Astrocyte (in vitro differentiated cells and primary cell): ENCODE measurements at regions not wholly inside any gene's neighbourhood (a gene's known extent, or its start where the extent isn't known, plus 50 kb on each side); places are given as distances from the start of the nearest gene placed in this dataset.

Source experiments
- DNase-seq: peaks from one replicate; pipeline ENCODE4 v3.0.0-alpha.2; 2010; ENCODE audit warnings: low read depth
- FAIRE-seq: peaks from 2 replicates; lab custom pipeline; 2011; peaks lifted over from hg19 to GRCh38; lab: Jason Lieb, UNC
- H2AFZ ChIP-seq: 2 replicates; pipeline ENCODE4 v1.6.0; 2012; ENCODE audit warnings: low read depth, low read length, inconsistent platforms
- H3K27ac ChIP-seq: 2 replicates; pipeline ENCODE4 v1.5.1; 2011; ENCODE audit warnings: low read depth, low read length, inconsistent platforms
- H3K27me3 ChIP-seq: 2 replicates; pipeline ENCODE4 v1.6.0; 2011; ENCODE audit warnings: low read length, inconsistent platforms; ENCODE audit not compliant: insufficient read depth
- H3K36me3 ChIP-seq: 2 replicates; pipeline ENCODE4 v1.5.1; 2011; ENCODE audit warnings: low read length, inconsistent platforms; ENCODE audit not compliant: insufficient read depth
- H3K4me1 ChIP-seq: 2 replicates; pipeline ENCODE4 v1.5.1; 2011; ENCODE audit warnings: low read length, inconsistent platforms; ENCODE audit not compliant: insufficient read depth
- H3K4me2 ChIP-seq: 2 replicates; pipeline ENCODE4 v1.6.0; 2012; ENCODE audit warnings: low read length, inconsistent platforms
- H3K4me3 ChIP-seq: 2 replicates; pipeline ENCODE4 v1.5.1; 2011; ENCODE audit warnings: low read depth, mild to moderate bottlenecking, low read length, inconsistent platforms; ENCODE audit not compliant: insufficient read depth
- H3K79me2 ChIP-seq: 2 replicates; pipeline ENCODE4 v1.6.0; 2012; ENCODE audit warnings: mild to moderate bottlenecking, low read length, inconsistent platforms; ENCODE audit not compliant: insufficient read depth
- H3K9ac ChIP-seq: 2 replicates; pipeline ENCODE4 v1.6.0; 2012; ENCODE audit warnings: mild to moderate bottlenecking, low read length, inconsistent platforms
- H3K9me3 ChIP-seq: 2 replicates; pipeline ENCODE4 v1.5.1; 2012; ENCODE audit warnings: low read depth, mild to moderate bottlenecking, low read length, inconsistent platforms; ENCODE audit not compliant: insufficient read depth
- H4K20me1 ChIP-seq: 2 replicates; pipeline ENCODE4 v1.6.0; 2012; ENCODE audit warnings: low read length, inconsistent platforms; ENCODE audit not compliant: insufficient read depth
- H3K27ac Mint-ChIP-seq: one replicate; pipeline ENCODE4 v1.8.0; 2021; ENCODE audit warnings: mild to moderate bottlenecking, mixed read lengths; ENCODE audit not compliant: unreplicated experiment
- H3K27me3 Mint-ChIP-seq: one replicate; pipeline ENCODE4 v1.8.0; 2021; ENCODE audit warnings: low read depth, mixed read lengths; ENCODE audit not compliant: unreplicated experiment
- H3K36me3 Mint-ChIP-seq: one replicate; pipeline ENCODE4 v1.8.0; 2021; ENCODE audit warnings: low read depth, mixed read lengths; ENCODE audit not compliant: unreplicated experiment
- H3K4me1 Mint-ChIP-seq: one replicate; pipeline ENCODE4 v1.8.0; 2021; ENCODE audit warnings: low read depth, mixed read lengths; ENCODE audit not compliant: unreplicated experiment
- H3K4me3 Mint-ChIP-seq: one replicate; pipeline ENCODE4 v1.8.0; 2021; ENCODE audit warnings: mild to moderate bottlenecking, moderate library complexity, mixed read lengths; ENCODE audit not compliant: unreplicated experiment
- H3K9me3 Mint-ChIP-seq: one replicate; pipeline ENCODE4 v1.8.0; 2021; ENCODE audit warnings: mild to moderate bottlenecking, mixed read lengths; ENCODE audit not compliant: unreplicated experiment
- EZH2 ChIP-seq: IDR thresholded peaks from 2 replicates; pipeline ENCODE4 v1.6.1; 2012; ENCODE audit warnings: mild to moderate bottlenecking, low read length, inconsistent platforms; ENCODE audit not compliant: insufficient read depth
- TF ChIP-seq, protein P1 (sequence below): IDR thresholded peaks from 2 replicates; pipeline ENCODE4 v1.5.1; 2011; ENCODE audit warnings: low read depth, mild to moderate bottlenecking, inconsistent platforms, low read length, moderate library complexity; ENCODE audit not compliant: insufficient read depth

- no peaks in the 10 kb centered on the region for H3K36me3 Mint-ChIP-seq
- Histone ChIP-seq H3K27me3 (no peaks in the 10 kb centered on the region), H3K4me3 (no peak overlapping the region), H3K79me2 (no peaks in the 10 kb centered on the region), H3K4me1 (no peaks in the 10 kb centered on the region), H3K36me3 (no peaks in the 10 kb centered on the region), H2AFZ (no peak overlapping the region), H3K9ac (no peak overlapping the region), H4K20me1 (no peaks in the 10 kb centered on the region), H3K27ac (no peak overlapping the region), H3K4me2 (no peak overlapping the region), H3K9me3 (no peaks in the 10 kb centered on the region)
- no peaks in the 10 kb centered on the region for H3K9me3 Mint-ChIP-seq
- FAIRE-seq (no peak), DNase-seq (no peak)
- no peak for TF ChIP-seq EZH2
- TF ChIP-seq, protein P1, sequence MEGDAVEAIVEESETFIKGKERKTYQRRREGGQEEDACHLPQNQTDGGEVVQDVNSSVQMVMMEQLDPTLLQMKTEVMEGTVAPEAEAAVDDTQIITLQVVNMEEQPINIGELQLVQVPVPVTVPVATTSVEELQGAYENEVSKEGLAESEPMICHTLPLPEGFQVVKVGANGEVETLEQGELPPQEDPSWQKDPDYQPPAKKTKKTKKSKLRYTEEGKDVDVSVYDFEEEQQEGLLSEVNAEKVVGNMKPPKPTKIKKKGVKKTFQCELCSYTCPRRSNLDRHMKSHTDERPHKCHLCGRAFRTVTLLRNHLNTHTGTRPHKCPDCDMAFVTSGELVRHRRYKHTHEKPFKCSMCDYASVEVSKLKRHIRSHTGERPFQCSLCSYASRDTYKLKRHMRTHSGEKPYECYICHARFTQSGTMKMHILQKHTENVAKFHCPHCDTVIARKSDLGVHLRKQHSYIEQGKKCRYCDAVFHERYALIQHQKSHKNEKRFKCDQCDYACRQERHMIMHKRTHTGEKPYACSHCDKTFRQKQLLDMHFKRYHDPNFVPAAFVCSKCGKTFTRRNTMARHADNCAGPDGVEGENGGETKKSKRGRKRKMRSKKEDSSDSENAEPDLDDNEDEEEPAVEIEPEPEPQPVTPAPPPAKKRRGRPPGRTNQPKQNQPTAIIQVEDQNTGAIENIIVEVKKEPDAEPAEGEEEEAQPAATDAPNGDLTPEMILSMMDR: no peak
- no peaks in the 10 kb centered on the region for H3K27me3 Mint-ChIP-seq
- H3K27ac Mint-ChIP-seq: no peak overlapping the region
- H3K4me1 Mint-ChIP-seq: peaks cover 16% of the 10 kb centered on the region
- no peak overlapping the region for H3K4me3 Mint-ChIP-seq
Measured at GRCh38 chr10:28242555-28243204, 60.2 kb downstream of the MPP7 start.

DNA sequence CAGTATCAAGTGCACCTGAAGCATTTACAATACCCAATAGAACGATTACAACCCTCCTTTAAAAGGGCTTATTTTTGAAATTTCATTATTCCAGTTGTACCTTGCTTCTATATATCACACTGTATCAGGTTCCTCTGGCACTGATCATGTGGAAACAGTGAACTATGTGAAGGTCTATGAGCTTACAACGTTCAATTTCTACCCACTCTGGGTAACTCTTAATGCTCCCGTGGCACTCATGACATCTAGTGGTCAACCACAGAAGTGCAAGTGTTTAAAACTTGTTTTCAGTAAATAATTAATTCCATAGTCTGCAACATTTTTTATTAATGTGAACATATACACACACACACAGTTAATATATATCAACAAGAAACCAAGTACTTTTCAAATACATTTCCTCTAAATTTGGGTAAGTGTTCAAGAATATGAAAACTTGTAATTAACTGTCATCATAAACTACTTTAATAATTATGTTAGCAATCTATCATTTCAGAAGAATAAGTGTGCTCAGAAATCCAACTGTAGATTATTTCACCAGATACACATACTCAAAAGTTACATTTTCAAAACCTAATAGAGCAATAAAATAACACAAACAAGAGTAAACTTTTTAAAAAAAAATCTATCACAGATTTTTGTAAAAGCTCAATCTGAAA lies 61.0 kb downstream of the MPP7 start:
- H3K4me3 Mint-ChIP-seq: no peak overlapping the region
- no peaks in the 10 kb centered on the region for H4K20me1 ChIP-seq
- no peaks in the 10 kb centered on the region for H3K79me2 ChIP-seq
- H3K27ac ChIP-seq: no peak overlapping the region
- H3K27me3 ChIP-seq: no peaks in the 10 kb centered on the region
- DNase-seq (no peak), FAIRE-seq (peak; percentile 43)
- H3K4me1 ChIP-seq: no peaks in the 10 kb centered on the region
- H3K27ac Mint-ChIP-seq: no peak overlapping the region
- H3K9me3 ChIP-seq: no peaks in the 10 kb centered on the region
- peaks cover 13% of the 10 kb centered on the region for H3K4me1 Mint-ChIP-seq
- H3K9me3 Mint-ChIP-seq: no peaks in the 10 kb centered on the region
- no peak overlapping the region for H2AFZ ChIP-seq
- no peak overlapping the region for H3K4me2 ChIP-seq
- H3K36me3 ChIP-seq: no peaks in the 10 kb centered on the region
- no peaks in the 10 kb centered on the region for H3K36me3 Mint-ChIP-seq
- H3K4me3 ChIP-seq: no peak overlapping the region
- H3K9ac ChIP-seq: no peak overlapping the region
- TF ChIP-seq, protein P1: peak; percentile 97
- TF ChIP-seq EZH2: no peak
- H3K27me3 Mint-ChIP-seq: no peaks in the 10 kb centered on the region

DNA sequence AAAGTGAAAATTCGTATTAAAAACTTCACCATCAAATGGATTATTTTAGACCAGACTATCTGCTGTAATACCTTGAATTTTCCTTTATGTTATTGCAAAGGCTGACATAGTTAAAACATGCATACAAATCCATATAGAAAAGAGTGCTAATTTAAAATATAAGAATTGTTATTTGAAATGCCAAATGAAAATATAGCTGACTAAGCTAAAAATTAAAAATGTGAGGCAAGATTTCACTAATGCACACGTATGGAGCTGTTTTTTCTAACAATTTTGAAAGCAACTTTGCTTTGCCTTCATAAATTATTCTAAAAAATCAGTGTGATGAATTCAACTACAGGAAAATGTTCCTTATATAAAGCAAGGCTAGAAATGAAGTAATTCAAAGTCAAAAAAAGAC lies 62.5 kb downstream of the MPP7 start:
- no peak overlapping the region for H3K4me3 Mint-ChIP-seq
- no peaks in the 10 kb centered on the region for H3K9me3 ChIP-seq
- H2AFZ ChIP-seq: no peak overlapping the region
- H3K4me3 ChIP-seq: no peak overlapping the region
- FAIRE-seq: no peak
- DNase-seq: no peak
- H3K36me3 Mint-ChIP-seq: no peaks in the 10 kb centered on the region
- H3K4me1 ChIP-seq: no peaks in the 10 kb centered on the region
- TF ChIP-seq, protein P1: no peak
- TF ChIP-seq EZH2: no peak
- no peaks in the 10 kb centered on the region for H3K79me2 ChIP-seq
- H3K27me3 ChIP-seq: no peaks in the 10 kb centered on the region
- no peaks in the 10 kb centered on the region for H3K36me3 ChIP-seq
- H3K4me2 ChIP-seq: no peak overlapping the region
- peaks cover 2% of the 10 kb centered on the region for H3K4me1 Mint-ChIP-seq
- H3K9ac ChIP-seq: no peak overlapping the region
- H3K27ac ChIP-seq: no peak overlapping the region
- H3K27me3 Mint-ChIP-seq: no peaks in the 10 kb centered on the region
- H4K20me1 ChIP-seq: no peaks in the 10 kb centered on the region
- no peak overlapping the region for H3K27ac Mint-ChIP-seq
- H3K9me3 Mint-ChIP-seq: no peaks in the 10 kb centered on the region
